K562 (cell line): ENCODE measurements at regions not wholly inside any gene's neighbourhood (a gene's known extent, or its start where the extent isn't known, plus 50 kb on each side); places are given as distances from the start of the nearest gene placed in this dataset.

Experiments
- CBX1 ChIP-seq: sonication (generic); IDR thresholded peaks from 2 replicates; pipeline ENCODE4 v1.6.1; 2016; ENCODE audit warnings: antibody characterized with exemption, low read depth, mild to moderate bottlenecking
- CCNT2 ChIP-seq: IDR thresholded peaks from 2 replicates; pipeline ENCODE4 v1.6.1; 2011; ENCODE audit warnings: borderline replicate concordance, low read depth, mild to moderate bottlenecking, moderate library complexity, mixed read lengths, low read length; ENCODE audit not compliant: insufficient read length; ENCODE audit errors: extremely low read depth
- CGGBP1 ChIP-seq: fragments of 250-450 bp; sonication (Bioruptor Pico); IDR thresholded peaks from 2 replicates; pipeline ENCODE4 v1.9.0; 2021; ENCODE audit warnings: mild to moderate bottlenecking
- CSDE1 ChIP-seq, 2 experiments: fragments of 450-650 bp; IDR thresholded peaks; 2 replicates each; pipeline ENCODE4 v1.6.1; 2016; ENCODE audit warnings: mild to moderate bottlenecking in 1 of 2
- E2F3 ChIP-seq: fragments of 250-450 bp; sonication (Bioruptor Pico); IDR thresholded peaks from 2 replicates; pipeline ENCODE4 v1.4.0; 2020; ENCODE audit warnings: mild to moderate bottlenecking
- EHMT2 ChIP-seq: fragments of 450-650 bp; IDR thresholded peaks from 2 replicates; pipeline ENCODE4 v1.6.1; 2018; ENCODE audit warnings: antibody characterized with exemption
- ESRRA ChIP-seq: fragments of 450-650 bp; IDR thresholded peaks from 2 replicates; pipeline ENCODE4 v1.6.1; 2014; ENCODE audit warnings: low read depth, mild to moderate bottlenecking, moderate library complexity, borderline replicate concordance
- GTF2E2 ChIP-seq: fragments of 200-800 bp; sonication (Bioruptor generic); IDR thresholded peaks from 2 replicates; pipeline ENCODE4 v1.6.1; 2016; ENCODE audit warnings: missing genetic modification characterization, missing compliant biosample characterization
- HDAC2 ChIP-seq: fragments of 450-650 bp; IDR thresholded peaks from 2 replicates; pipeline ENCODE4 v1.6.1; 2016; ENCODE audit warnings: mild to moderate bottlenecking
- KDM1A ChIP-seq, 2 experiments: fragments of 450-650 bp; IDR thresholded peaks; 2 replicates each; pipeline ENCODE4 v1.6.1; 2016; ENCODE audit warnings: mild to moderate bottlenecking in 2 of 2
- MECOM ChIP-seq: fragments of 250-450 bp; sonication (Bioruptor Pico); IDR thresholded peaks from 2 replicates; pipeline ENCODE4 v1.8.0; 2022; ENCODE audit warnings: inconsistent platforms
- NR2C2 ChIP-seq, 2 experiments: fragments of 200-800 bp in 1 of 2; sonication (Bioruptor generic) in 1 of 2; sonication (generic) in 1 of 2; formaldehyde crosslinking in 1 of 2; IDR thresholded peaks; 2 replicates each; pipeline versions ENCODE4 v1.6.1 to v1.8.0; 2016 to 2022; ENCODE audit warnings: mild to moderate bottlenecking in 1 of 2, missing compliant biosample characterization in 1 of 2, missing genetic modification characterization in 1 of 2, missing genetic modification reagents in 1 of 2
- THRA ChIP-seq: fragments of 450-650 bp; IDR thresholded peaks from 2 replicates; pipeline ENCODE4 v1.6.1; 2017; ENCODE audit warnings: mild to moderate bottlenecking, moderate library complexity
- ZNF140 ChIP-seq: fragments of 250-450 bp; sonication (Bioruptor Pico); IDR thresholded peaks from 2 replicates; pipeline ENCODE4 v1.8.0; 2021; ENCODE audit warnings: moderate library complexity, mild to moderate bottlenecking, inconsistent platforms
- ZNF146 ChIP-seq: IDR thresholded peaks from one replicate; pipeline ENCODE4 v1.6.1; 2018; ENCODE audit warnings: missing compliant biosample characterization; ENCODE audit not compliant: unreplicated experiment
- ZNF197 ChIP-seq: fragments of 200-800 bp; sonication (Bioruptor generic); IDR thresholded peaks from 2 replicates; pipeline ENCODE4 v1.6.1; 2016; ENCODE audit warnings: low read depth, missing genetic modification characterization, missing compliant biosample characterization

- TF ChIP-seq EHMT2 (no peak), NR2C2 (CRISPR knock-in tag; IDR thresholded peaks at IDR 0.05) (no peak), NR2C2 (tag; IDR thresholded peaks at IDR 0.05) (0 out of 2 replicates have a peak, but pooled peaks have one; percentile 7), ZNF146 (no peak), ZNF197 (CRISPR knock-in tag) (no peak), ESRRA (no peak), HDAC2 (no peak), CSDE1 (IDR thresholded peaks at IDR 0.05) (no peak), MECOM (CRISPR knock-in tag) (0 out of 2 replicates have a peak, but pooled peaks have one; percentile 36), CCNT2 (no peak), ZNF140 (CRISPR knock-in tag) (no peak), KDM1A (IDR thresholded peaks at IDR 0.05) (0 out of 4 replicates have a peak, but pooled peaks of 1 of the 2 experiments have one; percentile 6), CBX1 (no peak), CGGBP1 (0 out of 2 replicates have a peak, but pooled peaks have one; percentile 27), E2F3 (no peak), GTF2E2 (tag) (0 out of 2 replicates have a peak, but pooled peaks have one; percentile 13), THRA (no peak)
- TF ChIP-seq, all 486 proteins: peak for 9
Measured at GRCh38 chr7:106778656-106779250, 86.3 kb upstream of the PIK3CG start (continued).
